K562 (cell line): ENCODE measurements at regions not wholly inside any gene's neighbourhood (a gene's known extent, or its start where the extent isn't known, plus 50 kb on each side); places are given as distances from the start of the nearest gene placed in this dataset.

Experiments
- ARID1B ChIP-seq: fragments of 450-650 bp; IDR thresholded peaks from 2 replicates; pipeline ENCODE4 v1.6.1; 2016; ENCODE audit warnings: antibody characterized with exemption, mild to moderate bottlenecking, inconsistent platforms
- DIDO1 ChIP-seq: fragments of 450-650 bp; IDR thresholded peaks from 2 replicates; pipeline ENCODE4 v1.6.1; 2016; ENCODE audit warnings: low read depth, missing biosample characterization, missing genetic modification characterization
- GABPB2 ChIP-seq: fragments of 250-450 bp; sonication (Bioruptor Pico); conservative IDR thresholded peaks from 2 replicates; pipeline ENCODE4 v1.5.1; 2021; ENCODE audit warnings: mild to moderate bottlenecking
- L3MBTL2 ChIP-seq: fragments of 450-650 bp; IDR thresholded peaks from 2 replicates; pipeline ENCODE4 v1.6.1; 2016; ENCODE audit warnings: mild to moderate bottlenecking, moderate library complexity
- MAFK ChIP-seq: IDR thresholded peaks from 2 replicates; pipeline ENCODE4 v1.6.1; 2011; ENCODE audit warnings: low read length, improper control_type of control experiment
- MECOM ChIP-seq: fragments of 250-450 bp; sonication (Bioruptor Pico); IDR thresholded peaks from 2 replicates; pipeline ENCODE4 v1.8.0; 2022; ENCODE audit warnings: inconsistent platforms
- NFYB ChIP-seq: IDR thresholded peaks from 2 replicates; pipeline ENCODE4 v1.6.1; 2011; ENCODE audit warnings: mild to moderate bottlenecking, moderate library complexity; ENCODE audit not compliant: insufficient read length; ENCODE audit errors: extremely low read depth
- POLR2AphosphoS5 ChIP-seq: IDR thresholded peaks from 2 replicates; pipeline ENCODE4 v1.6.1; 2011; ENCODE audit warnings: mild to moderate bottlenecking, low read depth, low read length, moderate library complexity; ENCODE audit not compliant: control insufficient read depth, insufficient read depth
- POLR2G ChIP-seq: fragments of 200-400 bp; formaldehyde crosslinking; IDR thresholded peaks from 2 replicates; pipeline ENCODE4 v1.6.1; 2017; ENCODE audit warnings: low read depth, mild to moderate bottlenecking, antibody characterized with exemption, low read length, moderate library complexity
- PURB ChIP-seq: sonication (generic); formaldehyde crosslinking; IDR thresholded peaks from 2 replicates; pipeline ENCODE4 v1.9.0; 2021; ENCODE audit warnings: low read depth, mild to moderate bottlenecking, missing genetic modification reagents
- RBM17 ChIP-seq: fragments of 200-400 bp; formaldehyde crosslinking; IDR thresholded peaks from 2 replicates; pipeline ENCODE4 v1.6.1; 2017; ENCODE audit warnings: low read depth, mild to moderate bottlenecking, low read length, borderline replicate concordance
- TCFL5 ChIP-seq: fragments of 250-450 bp; sonication (Bioruptor Pico); conservative IDR thresholded peaks from 2 replicates; pipeline ENCODE4 v1.6.1; 2021; ENCODE audit warnings: mild to moderate bottlenecking, moderate library complexity, matching md5 sums
- TRIM28 ChIP-seq: fragments of 450-650 bp; IDR thresholded peaks from 2 replicates; pipeline ENCODE4 v1.6.1; 2017
- ZBTB17 ChIP-seq: fragments of 450-650 bp; formaldehyde crosslinking; IDR thresholded peaks from 2 replicates; pipeline ENCODE4 v1.4.0; 2020; ENCODE audit warnings: mild to moderate bottlenecking
- ZC3H4 ChIP-seq: sonication (generic); formaldehyde crosslinking; IDR thresholded peaks from 2 replicates; pipeline ENCODE4 v1.9.0; 2021; ENCODE audit warnings: missing genetic modification reagents, borderline replicate concordance
- ZNF143 ChIP-seq: sonication (generic); formaldehyde crosslinking; IDR thresholded peaks from 2 replicates; pipeline ENCODE4 v1.9.0; 2022; ENCODE audit warnings: mild to moderate bottlenecking, missing genetic modification reagents
- TF ChIP-seq, protein P1 (sequence below): fragments of 450-650 bp; IDR thresholded peaks from 2 replicates; pipeline ENCODE4 v1.6.1; 2016; ENCODE audit warnings: mild to moderate bottlenecking, moderate library complexity
- TF ChIP-seq, protein P2 (sequence below): fragments of 250-450 bp; sonication (Bioruptor Pico); IDR thresholded peaks from 2 replicates; pipeline ENCODE4 v1.8.0; 2022; ENCODE audit warnings: moderate library complexity, mild to moderate bottlenecking, inconsistent platforms

DNA sequence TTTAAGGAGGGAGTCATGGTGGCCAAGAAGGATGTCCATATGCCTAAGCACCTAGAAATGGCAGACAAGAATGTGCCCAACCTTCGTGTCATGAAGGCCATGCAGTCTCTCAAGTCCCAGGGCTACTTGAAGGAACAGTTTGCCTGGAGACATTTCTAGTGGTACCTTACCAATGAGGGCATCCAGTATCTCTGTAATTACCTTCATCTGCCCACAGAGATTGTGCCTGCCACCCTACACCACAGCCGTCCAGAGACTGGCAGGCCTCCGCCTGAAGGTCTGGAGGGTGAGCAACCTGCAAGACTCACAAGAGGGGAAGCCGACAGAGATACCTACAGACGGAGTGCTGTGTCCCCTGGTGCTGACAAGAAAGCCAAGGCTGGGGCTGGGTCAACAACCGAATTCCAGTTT is 115.0 kb downstream of the HFE start (continued):
- TF ChIP-seq, protein P1, sequence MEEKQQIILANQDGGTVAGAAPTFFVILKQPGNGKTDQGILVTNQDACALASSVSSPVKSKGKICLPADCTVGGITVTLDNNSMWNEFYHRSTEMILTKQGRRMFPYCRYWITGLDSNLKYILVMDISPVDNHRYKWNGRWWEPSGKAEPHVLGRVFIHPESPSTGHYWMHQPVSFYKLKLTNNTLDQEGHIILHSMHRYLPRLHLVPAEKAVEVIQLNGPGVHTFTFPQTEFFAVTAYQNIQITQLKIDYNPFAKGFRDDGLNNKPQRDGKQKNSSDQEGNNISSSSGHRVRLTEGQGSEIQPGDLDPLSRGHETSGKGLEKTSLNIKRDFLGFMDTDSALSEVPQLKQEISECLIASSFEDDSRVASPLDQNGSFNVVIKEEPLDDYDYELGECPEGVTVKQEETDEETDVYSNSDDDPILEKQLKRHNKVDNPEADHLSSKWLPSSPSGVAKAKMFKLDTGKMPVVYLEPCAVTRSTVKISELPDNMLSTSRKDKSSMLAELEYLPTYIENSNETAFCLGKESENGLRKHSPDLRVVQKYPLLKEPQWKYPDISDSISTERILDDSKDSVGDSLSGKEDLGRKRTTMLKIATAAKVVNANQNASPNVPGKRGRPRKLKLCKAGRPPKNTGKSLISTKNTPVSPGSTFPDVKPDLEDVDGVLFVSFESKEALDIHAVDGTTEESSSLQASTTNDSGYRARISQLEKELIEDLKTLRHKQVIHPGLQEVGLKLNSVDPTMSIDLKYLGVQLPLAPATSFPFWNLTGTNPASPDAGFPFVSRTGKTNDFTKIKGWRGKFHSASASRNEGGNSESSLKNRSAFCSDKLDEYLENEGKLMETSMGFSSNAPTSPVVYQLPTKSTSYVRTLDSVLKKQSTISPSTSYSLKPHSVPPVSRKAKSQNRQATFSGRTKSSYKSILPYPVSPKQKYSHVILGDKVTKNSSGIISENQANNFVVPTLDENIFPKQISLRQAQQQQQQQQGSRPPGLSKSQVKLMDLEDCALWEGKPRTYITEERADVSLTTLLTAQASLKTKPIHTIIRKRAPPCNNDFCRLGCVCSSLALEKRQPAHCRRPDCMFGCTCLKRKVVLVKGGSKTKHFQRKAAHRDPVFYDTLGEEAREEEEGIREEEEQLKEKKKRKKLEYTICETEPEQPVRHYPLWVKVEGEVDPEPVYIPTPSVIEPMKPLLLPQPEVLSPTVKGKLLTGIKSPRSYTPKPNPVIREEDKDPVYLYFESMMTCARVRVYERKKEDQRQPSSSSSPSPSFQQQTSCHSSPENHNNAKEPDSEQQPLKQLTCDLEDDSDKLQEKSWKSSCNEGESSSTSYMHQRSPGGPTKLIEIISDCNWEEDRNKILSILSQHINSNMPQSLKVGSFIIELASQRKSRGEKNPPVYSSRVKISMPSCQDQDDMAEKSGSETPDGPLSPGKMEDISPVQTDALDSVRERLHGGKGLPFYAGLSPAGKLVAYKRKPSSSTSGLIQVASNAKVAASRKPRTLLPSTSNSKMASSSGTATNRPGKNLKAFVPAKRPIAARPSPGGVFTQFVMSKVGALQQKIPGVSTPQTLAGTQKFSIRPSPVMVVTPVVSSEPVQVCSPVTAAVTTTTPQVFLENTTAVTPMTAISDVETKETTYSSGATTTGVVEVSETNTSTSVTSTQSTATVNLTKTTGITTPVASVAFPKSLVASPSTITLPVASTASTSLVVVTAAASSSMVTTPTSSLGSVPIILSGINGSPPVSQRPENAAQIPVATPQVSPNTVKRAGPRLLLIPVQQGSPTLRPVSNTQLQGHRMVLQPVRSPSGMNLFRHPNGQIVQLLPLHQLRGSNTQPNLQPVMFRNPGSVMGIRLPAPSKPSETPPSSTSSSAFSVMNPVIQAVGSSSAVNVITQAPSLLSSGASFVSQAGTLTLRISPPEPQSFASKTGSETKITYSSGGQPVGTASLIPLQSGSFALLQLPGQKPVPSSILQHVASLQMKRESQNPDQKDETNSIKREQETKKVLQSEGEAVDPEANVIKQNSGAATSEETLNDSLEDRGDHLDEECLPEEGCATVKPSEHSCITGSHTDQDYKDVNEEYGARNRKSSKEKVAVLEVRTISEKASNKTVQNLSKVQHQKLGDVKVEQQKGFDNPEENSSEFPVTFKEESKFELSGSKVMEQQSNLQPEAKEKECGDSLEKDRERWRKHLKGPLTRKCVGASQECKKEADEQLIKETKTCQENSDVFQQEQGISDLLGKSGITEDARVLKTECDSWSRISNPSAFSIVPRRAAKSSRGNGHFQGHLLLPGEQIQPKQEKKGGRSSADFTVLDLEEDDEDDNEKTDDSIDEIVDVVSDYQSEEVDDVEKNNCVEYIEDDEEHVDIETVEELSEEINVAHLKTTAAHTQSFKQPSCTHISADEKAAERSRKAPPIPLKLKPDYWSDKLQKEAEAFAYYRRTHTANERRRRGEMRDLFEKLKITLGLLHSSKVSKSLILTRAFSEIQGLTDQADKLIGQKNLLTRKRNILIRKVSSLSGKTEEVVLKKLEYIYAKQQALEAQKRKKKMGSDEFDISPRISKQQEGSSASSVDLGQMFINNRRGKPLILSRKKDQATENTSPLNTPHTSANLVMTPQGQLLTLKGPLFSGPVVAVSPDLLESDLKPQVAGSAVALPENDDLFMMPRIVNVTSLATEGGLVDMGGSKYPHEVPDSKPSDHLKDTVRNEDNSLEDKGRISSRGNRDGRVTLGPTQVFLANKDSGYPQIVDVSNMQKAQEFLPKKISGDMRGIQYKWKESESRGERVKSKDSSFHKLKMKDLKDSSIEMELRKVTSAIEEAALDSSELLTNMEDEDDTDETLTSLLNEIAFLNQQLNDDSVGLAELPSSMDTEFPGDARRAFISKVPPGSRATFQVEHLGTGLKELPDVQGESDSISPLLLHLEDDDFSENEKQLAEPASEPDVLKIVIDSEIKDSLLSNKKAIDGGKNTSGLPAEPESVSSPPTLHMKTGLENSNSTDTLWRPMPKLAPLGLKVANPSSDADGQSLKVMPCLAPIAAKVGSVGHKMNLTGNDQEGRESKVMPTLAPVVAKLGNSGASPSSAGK, result peak; percentile 30; the same call in 1 of the 2 replicates
- TF ChIP-seq GABPB2 (CRISPR knock-in tag) (no peak), ZNF143 (CRISPR knock-in tag) (no peak), MECOM (CRISPR knock-in tag) (no peak), POLR2G (0 out of 2 replicates have a peak, but pooled peaks have one; percentile 15), ARID1B (no peak), NFYB (no peak), ZC3H4 (peak; percentile 29; the same call in 1 of the 2 replicates), PURB (CRISPR knock-in tag) (no peak), MAFK (no peak), POLR2AphosphoS5 (peak; percentile 74), TCFL5 (CRISPR knock-in tag) (no peak), DIDO1 (tag) (no peak), L3MBTL2 (peak; percentile 51; the same call in 1 of the 2 replicates), TRIM28 (no peak), RBM17 (no peak), ZBTB17 (CRISPR knock-in tag) (no peak)
- TF ChIP-seq, protein P2, sequence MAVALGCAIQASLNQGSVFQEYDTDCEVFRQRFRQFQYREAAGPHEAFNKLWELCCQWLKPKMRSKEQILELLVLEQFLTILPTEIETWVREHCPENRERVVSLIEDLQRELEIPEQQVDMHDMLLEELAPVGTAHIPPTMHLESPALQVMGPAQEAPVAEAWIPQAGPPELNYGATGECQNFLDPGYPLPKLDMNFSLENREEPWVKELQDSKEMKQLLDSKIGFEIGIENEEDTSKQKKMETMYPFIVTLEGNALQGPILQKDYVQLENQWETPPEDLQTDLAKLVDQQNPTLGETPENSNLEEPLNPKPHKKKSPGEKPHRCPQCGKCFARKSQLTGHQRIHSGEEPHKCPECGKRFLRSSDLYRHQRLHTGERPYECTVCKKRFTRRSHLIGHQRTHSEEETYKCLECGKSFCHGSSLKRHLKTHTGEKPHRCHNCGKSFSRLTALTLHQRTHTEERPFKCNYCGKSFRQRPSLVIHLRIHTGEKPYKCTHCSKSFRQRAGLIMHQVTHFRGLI (CRISPR knock-in tag), result no peak
